Activated naive CD4-positive, alpha-beta T cell treated with anti-CD3 and anti-CD28 coated beads, Interleukin-2, amount 50 U/mL, for 72 hours (primary cell): ENCODE measurements at regions not wholly inside any gene's neighbourhood (a gene's known extent, or its start where the extent isn't known, plus 50 kb on each side); places are given as distances from the start of the nearest gene placed in this dataset.

Source experiments
- ATAC-seq, 2 donors: fragments of 150-1000 bp; cut with Tn5 transposase; 2 replicates each; pipeline ENCODE4 v1.10.0; 2021; ENCODE audit warnings: mild to moderate bottlenecking in 2 of 2, moderate library complexity in 2 of 2
- DNase-seq, 2 donors: peaks; one replicate each; pipeline ENCODE4 v3.0.0; 2021 to 2022; ENCODE audit warnings: low spot score in 2 of 2
- H3K27ac Mint-ChIP-seq, 2 donors: one replicate each; pipeline ENCODE4 v1.8.0; 2022; ENCODE audit warnings: mild to moderate bottlenecking in 2 of 2, mixed read lengths in 2 of 2
- H3K36me3 Mint-ChIP-seq, 2 donors: one replicate each; pipeline ENCODE4 v1.8.0; 2022; ENCODE audit warnings: mixed read lengths in 2 of 2
- H3K9me3 Mint-ChIP-seq, 2 donors: one replicate each; pipeline ENCODE4 v1.8.0; 2022; ENCODE audit warnings: mixed read lengths in 2 of 2

- no peaks in the 10 kb centered on the region for H3K36me3 Mint-ChIP-seq
- no peak overlapping the region for H3K27ac Mint-ChIP-seq
- DNase-seq (peak in 1 of 2 donors; percentile 38), ATAC-seq (no peak)
- no peaks in the 10 kb centered on the region for H3K9me3 Mint-ChIP-seq
Measured at GRCh38 chr5:135215617-135216470, 181.8 kb upstream of the PITX1 start.

DNA sequence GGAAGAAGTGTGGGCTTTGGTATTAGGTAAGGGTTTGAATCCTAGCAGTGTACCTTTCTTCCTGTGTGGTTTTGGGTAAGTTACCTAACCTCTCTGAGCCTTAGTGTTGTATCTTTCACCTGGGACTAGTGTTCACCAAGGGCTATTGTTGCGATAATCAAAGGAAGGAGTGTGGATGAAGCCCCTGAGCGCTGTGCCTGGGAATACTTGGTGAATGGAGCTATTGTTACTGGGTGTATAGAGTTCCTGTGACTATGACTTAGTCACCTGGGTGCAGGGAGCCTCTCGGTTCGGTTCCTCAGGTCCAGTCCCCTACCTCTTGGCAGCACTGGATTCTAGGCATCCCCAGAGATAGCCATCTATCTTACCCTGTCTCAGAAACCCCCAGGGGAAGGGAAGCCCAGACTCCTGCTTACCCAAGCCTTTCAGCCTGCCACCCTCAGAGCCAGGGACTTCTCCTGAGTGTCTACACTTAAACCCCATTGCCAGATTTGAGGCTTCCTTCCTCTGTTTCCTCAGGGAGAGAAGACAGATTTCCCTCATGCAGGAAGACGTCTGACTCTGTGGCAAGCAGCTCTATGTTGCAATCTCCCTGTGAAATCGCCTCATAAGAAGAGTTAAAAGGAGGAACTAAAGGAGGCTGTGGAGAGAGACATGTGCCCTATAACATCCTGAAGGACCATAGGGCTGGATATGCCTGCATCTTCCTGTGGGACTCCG lies 181.0 kb upstream of the PITX1 start:
- peak in 1 of 2 donors; percentile 16 for DNase-seq
- Mint-ChIP-seq H3K9me3 (no peaks in the 10 kb centered on the region), H3K36me3 (no peaks in the 10 kb centered on the region), H3K27ac (no peak overlapping the region)
- ATAC-seq: no peak

DNA sequence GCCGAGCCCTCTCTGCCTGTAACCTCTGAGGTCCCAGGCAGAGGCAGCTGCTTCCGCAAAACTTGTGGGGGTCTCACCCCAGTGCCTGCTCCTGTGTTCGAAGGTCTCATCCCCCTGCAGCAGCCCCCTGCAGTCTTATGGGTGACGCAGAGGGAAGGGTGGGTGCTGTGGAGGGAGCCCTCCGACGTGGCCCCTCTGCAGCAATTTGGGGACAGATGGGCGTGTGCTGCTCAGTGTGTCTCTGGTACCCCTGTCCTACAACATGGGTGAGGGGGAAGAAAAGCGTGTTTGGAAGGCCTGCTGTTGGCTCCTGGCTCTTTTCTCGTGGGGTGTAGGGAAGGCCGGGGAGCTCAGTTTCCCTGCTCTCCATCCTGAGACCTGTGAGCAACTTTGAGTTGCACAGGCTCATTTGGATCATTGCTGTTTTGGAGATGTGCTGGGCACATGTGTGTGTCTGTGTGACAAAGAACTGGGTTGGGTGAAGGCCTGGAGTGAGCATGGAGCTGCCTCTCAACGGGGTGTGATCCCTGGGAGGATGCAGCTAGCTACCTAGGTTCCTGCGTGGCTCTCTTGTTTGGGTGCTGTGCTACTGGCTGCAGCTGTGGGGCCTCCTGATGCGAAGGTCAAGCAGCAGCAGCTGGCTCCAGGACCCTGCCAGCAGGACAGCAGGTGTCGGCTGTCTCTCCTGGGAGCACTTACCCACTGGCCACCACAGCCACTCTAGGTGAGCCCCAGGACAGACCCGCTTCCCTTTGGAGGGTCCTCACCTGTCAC lies 179.6 kb upstream of the PITX1 start:
- DNase-seq (peak in 1 of 2 donors; percentile 23), ATAC-seq (no peak)
- H3K36me3 Mint-ChIP-seq: no peaks in the 10 kb centered on the region
- no peak overlapping the region for H3K27ac Mint-ChIP-seq
- no peaks in the 10 kb centered on the region for H3K9me3 Mint-ChIP-seq

DNA sequence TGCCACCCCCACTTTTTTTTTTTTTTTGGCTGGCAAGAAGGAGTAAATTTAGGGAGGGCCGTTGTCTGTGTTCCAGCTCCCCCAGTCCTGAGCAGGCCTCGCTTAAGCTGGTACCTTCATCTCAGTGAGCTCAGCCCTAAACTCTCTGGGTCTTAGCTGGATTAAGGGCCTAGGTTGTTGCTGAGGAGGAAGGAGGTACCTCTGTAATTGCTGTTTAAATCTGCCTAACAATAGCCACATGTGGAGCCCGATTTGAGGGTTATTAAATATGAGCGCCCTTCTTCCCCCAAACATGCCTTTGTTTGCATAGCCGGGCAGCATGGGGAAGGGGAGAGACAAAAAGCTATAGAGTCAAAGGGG lies 179.0 kb upstream of the PITX1 start:
- Mint-ChIP-seq H3K9me3 (no peaks in the 10 kb centered on the region), H3K36me3 (no peaks in the 10 kb centered on the region)
- DNase-seq: no peak

DNA sequence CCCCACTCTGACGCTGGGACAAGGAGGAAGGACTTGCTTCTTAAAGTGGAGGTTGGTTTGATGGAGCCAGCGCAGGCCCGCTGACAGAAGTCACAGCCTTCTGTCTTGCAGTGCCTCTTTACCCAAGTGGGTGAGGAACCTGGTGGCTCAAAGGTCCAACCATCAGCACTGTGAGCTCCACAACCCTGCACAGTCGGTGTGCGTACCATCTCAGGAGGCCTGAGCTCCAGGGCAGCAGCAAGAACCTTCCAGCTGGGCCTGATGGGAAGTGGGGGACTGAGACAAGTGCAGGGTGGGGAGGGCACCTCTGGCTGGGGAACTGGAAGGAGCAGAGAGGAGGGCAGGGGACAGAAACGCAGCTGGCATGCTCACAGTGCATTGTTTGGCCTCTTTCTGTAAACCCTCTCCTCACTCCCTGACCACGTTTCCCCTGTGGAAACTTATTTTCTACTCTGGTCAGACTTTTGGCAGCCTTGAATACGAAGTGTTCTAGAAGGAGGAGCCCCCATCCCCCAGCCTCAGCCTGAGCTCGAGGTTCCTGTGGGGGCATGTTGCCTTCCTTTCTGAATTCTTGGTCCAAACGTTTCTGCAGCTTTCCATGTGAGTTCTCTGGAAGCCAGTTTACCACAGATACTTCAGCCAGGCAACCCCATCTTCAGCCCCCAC lies 178.5 kb upstream of the PITX1 start:
- no peak for DNase-seq

More for the DNA sequence above, 179.0 kb upstream of the PITX1 start:
- ATAC-seq: no peak
- no peak overlapping the region for H3K27ac Mint-ChIP-seq

GRCh38 chr5:135211791-135212190 lies 177.8 kb upstream of the PITX1 start:
- DNase-seq: no peak
- H3K36me3 Mint-ChIP-seq: no peaks in the 10 kb centered on the region
- ATAC-seq: no peak
- H3K27ac Mint-ChIP-seq: no peak overlapping the region
- no peaks in the 10 kb centered on the region for H3K9me3 Mint-ChIP-seq

More for the DNA sequence above, 178.5 kb upstream of the PITX1 start:
- Mint-ChIP-seq H3K9me3 (no peaks in the 10 kb centered on the region), H3K27ac (no peak overlapping the region), H3K36me3 (no peaks in the 10 kb centered on the region)
- no peak for ATAC-seq

- H3K36me3 Mint-ChIP-seq: no peaks in the 10 kb centered on the region
- no peak overlapping the region for H3K27ac Mint-ChIP-seq
- DNase-seq: no peak
- ATAC-seq: no peak
- no peaks in the 10 kb centered on the region for H3K9me3 Mint-ChIP-seq
Measured at GRCh38 chr5:135211083-135211790, 177.2 kb upstream of the PITX1 start.

DNA sequence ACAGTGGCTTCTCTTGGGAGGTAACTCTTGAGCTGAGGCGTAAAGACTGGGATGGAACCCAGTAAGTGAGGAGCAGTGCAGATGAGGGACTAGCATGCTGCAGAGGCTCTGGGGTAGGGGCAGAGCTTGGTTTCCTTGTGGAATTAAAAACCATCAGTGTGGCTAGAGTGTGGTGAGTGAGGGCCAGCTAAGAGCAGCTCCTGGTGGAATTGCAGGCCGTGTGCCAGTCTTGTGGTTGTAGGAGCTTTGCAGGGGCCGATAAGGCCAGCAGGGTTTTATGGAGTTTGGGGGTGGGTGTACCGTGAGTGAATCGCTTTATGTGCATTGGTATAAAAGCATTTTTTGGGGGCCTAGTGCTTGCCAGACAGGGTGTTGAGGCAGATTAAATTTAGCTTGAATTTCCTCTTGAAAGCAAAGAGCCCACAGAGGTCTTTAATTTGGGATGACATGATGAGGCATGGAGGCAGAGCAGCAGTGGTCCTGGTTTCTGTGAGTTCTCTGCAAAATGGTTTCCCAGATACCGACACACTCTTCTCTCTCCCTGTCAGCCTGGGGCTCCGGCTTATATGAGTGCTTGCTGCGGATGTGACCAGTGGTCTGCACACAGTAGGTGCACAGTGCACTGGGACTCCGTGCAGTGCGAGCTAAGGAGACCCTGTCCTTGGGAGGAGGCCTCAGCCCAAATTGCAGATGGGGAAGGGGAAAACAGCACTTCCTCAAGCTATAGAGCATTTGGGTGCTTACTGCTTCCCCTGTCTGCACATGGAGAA lies 176.4 kb upstream of the PITX1 start:
- no peaks in the 10 kb centered on the region for H3K9me3 Mint-ChIP-seq
- no peak for ATAC-seq
- H3K36me3 Mint-ChIP-seq: no peaks in the 10 kb centered on the region
- H3K27ac Mint-ChIP-seq: peak overlapping the region in 1 of 2 donors; percentile 8
- no peak for DNase-seq

DNA sequence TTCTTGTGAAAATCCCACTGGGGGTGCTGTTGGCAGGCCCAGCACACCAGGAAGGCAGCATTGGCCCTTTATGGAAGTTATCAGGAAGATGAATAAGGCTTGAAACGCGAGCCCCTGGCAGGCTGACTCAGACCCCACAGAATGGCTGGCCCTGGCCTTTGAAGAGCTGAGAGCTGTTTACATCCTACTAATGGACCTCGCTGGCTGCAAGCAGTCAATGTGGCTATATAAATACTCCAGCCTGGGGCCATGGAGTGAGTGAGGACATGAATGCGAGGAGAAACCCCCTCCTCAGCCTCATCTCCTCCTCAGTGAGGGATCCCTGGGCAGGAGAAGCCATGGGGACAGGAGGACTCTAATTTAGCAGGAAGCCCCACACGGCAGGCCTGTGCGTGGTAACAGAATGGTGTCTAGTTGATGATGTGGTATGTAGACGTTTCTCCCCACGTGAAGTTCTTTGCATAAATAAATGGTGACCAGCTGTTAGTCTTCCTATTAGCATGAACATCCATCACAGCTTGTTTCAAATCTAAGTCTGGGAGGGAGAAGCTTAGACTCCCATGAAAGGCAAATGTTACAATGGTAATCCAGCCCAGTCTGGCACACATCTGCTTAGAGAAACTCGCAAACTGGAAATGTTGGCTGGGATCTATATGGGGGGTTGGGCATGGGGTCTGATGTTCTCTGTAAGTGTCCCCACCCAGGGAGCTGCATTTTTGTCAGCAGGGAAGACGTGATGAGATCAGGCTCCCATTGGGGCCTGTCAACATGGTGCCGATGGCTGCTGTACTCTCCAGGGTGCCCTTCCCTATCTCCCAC lies 175.1 kb upstream of the PITX1 start:
- Mint-ChIP-seq H3K36me3 (peaks cover under 1 to 1% of the 10 kb centered on the region in 2 donors), H3K27ac (peak overlapping the region in 1 of 2 donors; percentile 10), H3K9me3 (peaks cover under 1% of the 10 kb centered on the region in 2 donors)
- no peak for DNase-seq
- ATAC-seq: no peak

DNA sequence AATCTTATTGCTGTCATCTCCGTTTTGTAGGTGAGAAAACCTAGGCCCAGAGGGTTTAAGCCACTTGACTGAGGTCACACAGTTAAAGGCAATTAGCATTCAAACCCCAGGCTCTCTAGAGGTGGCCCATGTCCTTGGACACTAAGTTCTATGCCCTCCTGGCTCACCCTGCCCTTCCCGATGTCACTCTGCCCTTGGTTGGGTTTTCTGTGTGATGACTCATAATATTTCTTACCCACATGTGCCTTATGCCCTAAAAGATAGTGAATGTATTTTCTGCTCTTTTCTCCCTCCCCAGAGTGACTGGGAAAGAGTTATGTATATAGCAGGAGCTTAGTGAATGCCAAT lies 174.5 kb upstream of the PITX1 start:
- H3K27ac Mint-ChIP-seq: peak overlapping the region in 1 of 2 donors; percentile 10
- ATAC-seq: no peak
- H3K9me3 Mint-ChIP-seq: peaks cover 5 to 6% of the 10 kb centered on the region in 2 donors
- no peak for DNase-seq
- H3K36me3 Mint-ChIP-seq: peaks cover 5 to 7% of the 10 kb centered on the region in 2 donors

- peaks cover 10 to 12% of the 10 kb centered on the region in 2 donors for H3K36me3 Mint-ChIP-seq
- DNase-seq (no peak), ATAC-seq (no peak)
- H3K27ac Mint-ChIP-seq: no peak overlapping the region
- H3K9me3 Mint-ChIP-seq: peaks cover 5 to 6% of the 10 kb centered on the region in 2 donors
Measured at GRCh38 chr5:135207866-135208265, 173.8 kb upstream of the PITX1 start.

- DNase-seq: no peak
- Mint-ChIP-seq H3K9me3 (peaks cover 11 to 13% of the 10 kb centered on the region in 2 donors), H3K27ac (no peak overlapping the region), H3K36me3 (peaks cover 15 to 20% of the 10 kb centered on the region in 2 donors)
- no peak for ATAC-seq
Measured at GRCh38 chr5:135206862-135207261, 172.8 kb upstream of the PITX1 start.

- Mint-ChIP-seq H3K27ac (no peak overlapping the region), H3K9me3 (peaks cover 11 to 13% of the 10 kb centered on the region in 2 donors), H3K36me3 (peaks cover 15 to 20% of the 10 kb centered on the region in 2 donors)
- no peak for DNase-seq
- no peak for ATAC-seq
Measured at GRCh38 chr5:135205632-135206349, 171.8 kb upstream of the PITX1 start.

DNA sequence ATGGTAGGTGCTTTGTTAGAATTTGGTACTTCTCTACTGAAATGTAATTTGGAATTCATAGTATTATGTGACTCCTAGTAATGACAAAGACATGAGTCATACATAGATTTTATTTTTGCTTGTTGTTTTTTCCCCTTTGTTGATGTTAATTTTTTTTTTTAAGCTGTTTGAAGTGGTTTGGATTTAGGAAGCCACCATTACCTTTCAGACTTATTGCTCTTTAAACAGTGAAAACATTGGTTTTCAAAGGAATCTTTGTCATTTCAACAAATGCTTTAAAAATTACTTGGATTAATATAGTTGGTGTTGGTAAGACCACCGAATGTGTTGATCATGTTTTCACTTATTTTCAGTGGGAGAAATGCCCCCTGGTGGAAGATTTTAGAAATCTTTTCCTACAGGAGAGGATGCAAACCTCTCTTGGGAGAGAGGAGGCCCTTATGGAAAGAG lies 170.1 kb upstream of the PITX1 start:
- Mint-ChIP-seq H3K9me3 (peaks cover 11 to 13% of the 10 kb centered on the region in 2 donors), H3K36me3 (peaks cover 15 to 20% of the 10 kb centered on the region in 2 donors), H3K27ac (no peak overlapping the region)
- DNase-seq: no peak
- no peak for ATAC-seq
